ENCODE measurements at regions not wholly inside any gene's neighbourhood (a gene's known extent, or its start where the extent isn't known, plus 50 kb on each side); places are given as distances from the start of the nearest gene placed in this dataset.
A peak's percentile ranks its signal among the peaks of the same experiment; 100 is the strongest.

- ATAC-seq (no peak), DNase-seq (no peak)
- TF ChIP-seq POLR2A (IDR thresholded peaks at IDR 0.05) (no peak), CTCF (IDR thresholded peaks at IDR 0.05 in 4 of 5, conservative IDR thresholded peaks at IDR 0.05 in 1 of 5) (no peak)
- no peak overlapping the region for H3K4me3 ChIP-seq
- no peaks in the 10 kb centered on the region for H3K36me3 ChIP-seq
- no peaks in the 10 kb centered on the region for H3K9me3 ChIP-seq
- in situ Hi-C loops (cut with MboI; ENCODE audit: low sequenced_read_pairs in 4 of 4) = no loop called here
- H3K4me1 ChIP-seq = peaks cover 0 to 6% of the 10 kb centered on the region in 2 donors
- H3K27me3 ChIP-seq = peaks cover 12 to 25% (median 20%) of the 10 kb centered on the region in 3 donors
- H3K27ac ChIP-seq = no peak overlapping the region
- intact Hi-C loops (cut with DNase I; ENCODE audit: low total_unique reads) = no loop called here
Observed at GRCh38 chr11:43545610-43546009, 134.9 kb upstream of the HSD17B12 start.

DNA sequence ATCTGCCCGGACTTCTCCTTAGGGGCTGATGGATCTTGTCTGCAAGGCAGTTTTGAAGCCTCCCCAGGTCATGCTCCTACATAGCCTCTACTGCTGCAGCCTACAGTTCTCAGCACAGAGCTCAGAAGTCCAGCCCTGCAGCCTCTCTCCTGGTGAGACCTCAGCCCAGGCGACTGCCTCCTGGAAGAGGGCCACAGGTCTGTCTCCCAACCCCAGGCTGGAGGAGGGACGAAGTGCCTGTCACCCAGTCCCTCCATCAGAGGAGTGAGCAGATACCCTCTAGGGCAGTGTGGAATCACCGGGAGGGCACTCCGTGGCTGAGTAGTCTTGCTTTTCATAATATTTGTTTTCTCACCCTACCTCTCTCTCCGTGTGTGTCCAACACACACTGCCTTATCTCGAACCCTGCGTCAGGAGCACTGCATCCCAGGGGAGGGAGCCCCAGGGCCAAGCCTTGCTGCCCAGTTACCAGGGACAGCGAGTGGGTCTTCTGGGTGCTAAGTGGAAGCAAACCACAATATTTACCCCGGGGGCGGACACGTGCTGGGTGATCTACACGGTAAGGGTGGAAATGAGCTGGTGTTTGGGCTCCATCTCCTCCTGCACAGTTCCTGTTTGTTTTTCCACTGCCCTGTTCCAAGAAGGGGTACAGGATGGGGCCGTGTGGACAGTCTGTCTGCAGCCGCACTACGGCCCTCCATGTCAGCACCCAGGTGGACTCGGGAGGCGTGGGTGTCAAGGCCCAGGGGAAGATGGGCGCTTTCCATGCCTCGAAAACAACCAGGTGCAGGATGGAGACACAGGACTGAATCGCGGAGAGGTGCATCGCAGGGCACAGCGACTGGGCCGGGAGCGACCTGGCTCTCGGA, 133.7 kb upstream of the HSD17B12 start:
- peaks cover 12 to 25% (median 20%) of the 10 kb centered on the region in 3 donors for H3K27me3 ChIP-seq
- TF ChIP-seq POLR2A (IDR thresholded peaks at IDR 0.05) (no peak), CTCF (IDR thresholded peaks at IDR 0.05 in 4 of 5, conservative IDR thresholded peaks at IDR 0.05 in 1 of 5) (no peak)
- no peak for DNase-seq
- peaks cover 0 to 6% of the 10 kb centered on the region in 2 donors for H3K4me1 ChIP-seq
- H3K4me3 ChIP-seq = peak overlapping the region in 2 of 4 donors; percentile 16 to 32
- intact Hi-C loops (cut with DNase I; ENCODE audit: low total_unique reads) = no loop called here
- in situ Hi-C loops (cut with MboI; ENCODE audit: low sequenced_read_pairs in 4 of 4) = no loop called here
- no peaks in the 10 kb centered on the region for H3K36me3 ChIP-seq
- no peak for ATAC-seq
- no peaks in the 10 kb centered on the region for H3K9me3 ChIP-seq
- no peak overlapping the region for H3K27ac ChIP-seq

DNA sequence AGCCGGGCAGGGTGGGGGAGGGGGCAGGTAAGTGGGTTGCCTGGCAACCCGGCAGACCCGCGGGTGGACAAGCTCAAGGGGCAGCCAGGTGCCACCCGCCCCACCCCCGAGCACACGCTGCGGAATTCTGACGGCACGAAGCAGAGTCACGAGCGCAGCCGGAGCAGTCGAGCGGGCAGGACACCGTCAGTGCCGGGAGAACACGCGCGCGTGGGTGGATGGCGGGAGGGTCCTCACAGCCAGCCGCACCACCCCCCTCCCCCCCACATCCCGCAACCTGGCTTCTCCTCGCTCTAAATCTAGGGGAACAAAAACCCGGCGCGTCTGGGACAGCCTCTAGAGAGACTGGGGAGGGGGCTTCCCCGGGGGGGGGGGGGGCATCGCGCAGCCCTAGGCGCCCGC, 133.1 kb upstream of the HSD17B12 start:
- no peak for TF ChIP-seq POLR2A (IDR thresholded peaks at IDR 0.05)
- no peak for TF ChIP-seq CTCF (IDR thresholded peaks at IDR 0.05 in 4 of 5, conservative IDR thresholded peaks at IDR 0.05 in 1 of 5)
- H3K27ac ChIP-seq = no peak overlapping the region
- H3K36me3 ChIP-seq = no peaks in the 10 kb centered on the region
- DNase-seq (no peak), ATAC-seq (no peak)
- H3K4me1 ChIP-seq = peaks cover 0 to 6% of the 10 kb centered on the region in 2 donors
- intact Hi-C loops (cut with DNase I; ENCODE audit: low total_unique reads) = no loop called here
- H3K9me3 ChIP-seq = no peaks in the 10 kb centered on the region
- H3K4me3 ChIP-seq = peak overlapping the region in 3 of 4 donors; percentile 16 to 32 (median 32)
- H3K27me3 ChIP-seq = peaks cover 12 to 25% (median 20%) of the 10 kb centered on the region in 3 donors
- in situ Hi-C loops (cut with MboI; ENCODE audit: low sequenced_read_pairs in 4 of 4) = no loop called here

DNA sequence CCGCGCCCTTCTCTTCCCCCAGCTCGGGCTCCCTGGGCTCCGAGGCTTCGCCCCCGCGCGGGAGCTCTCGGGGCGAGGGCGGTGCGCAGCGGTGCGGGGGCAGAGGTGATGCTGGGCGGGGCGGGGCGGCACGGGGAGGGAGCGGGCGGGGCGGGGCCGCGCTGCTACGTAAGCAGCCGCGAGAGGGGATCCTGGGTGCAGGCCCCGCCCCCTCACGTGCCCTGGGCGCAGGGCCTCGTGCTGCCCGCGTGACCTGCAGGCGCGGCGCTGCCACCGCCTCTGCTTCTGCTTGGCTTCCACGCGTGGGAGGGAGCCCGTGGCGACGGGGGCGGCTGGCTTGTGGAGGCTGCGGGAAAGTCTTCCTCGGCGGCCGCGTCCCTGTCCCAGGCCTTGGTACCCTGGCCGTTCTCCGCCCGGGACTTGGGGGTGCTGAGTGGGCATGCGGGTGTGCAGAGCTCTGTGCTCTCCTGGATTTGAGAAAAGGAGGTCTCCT, 132.6 kb upstream of the HSD17B12 start:
- DNase-seq = no peak
- H3K36me3 ChIP-seq = no peaks in the 10 kb centered on the region
- TF ChIP-seq CTCF (IDR thresholded peaks at IDR 0.05 in 4 of 5, conservative IDR thresholded peaks at IDR 0.05 in 1 of 5) (no peak), POLR2A (IDR thresholded peaks at IDR 0.05) (no peak)
- intact Hi-C loops (cut with DNase I; ENCODE audit: low total_unique reads) (no loop called here), in situ Hi-C loops (cut with MboI; ENCODE audit: low sequenced_read_pairs in 4 of 4) (no loop called here)
- H3K27me3 ChIP-seq = peaks cover 15 to 25% (median 20%) of the 10 kb centered on the region in 3 donors
- H3K4me1 ChIP-seq = peaks cover 0 to 6% of the 10 kb centered on the region in 2 donors
- peak overlapping the region in 3 of 4 donors; percentile 16 to 32 (median 32) for H3K4me3 ChIP-seq
- no peak overlapping the region for H3K27ac ChIP-seq
- H3K9me3 ChIP-seq = no peaks in the 10 kb centered on the region
- no peak for ATAC-seq
